GM18858 (cell line): ENCODE measurements at regions not wholly inside any gene's neighbourhood (a gene's known extent, or its start where the extent isn't known, plus 50 kb on each side); places are given as distances from the start of the nearest gene placed in this dataset.

Experiments
- ATAC-seq: cut with Tn5 transposase; IDR thresholded peaks from one replicate; pipeline ENCODE4 v1.9.1; 2021; ENCODE audit not compliant: unreplicated experiment

DNA sequence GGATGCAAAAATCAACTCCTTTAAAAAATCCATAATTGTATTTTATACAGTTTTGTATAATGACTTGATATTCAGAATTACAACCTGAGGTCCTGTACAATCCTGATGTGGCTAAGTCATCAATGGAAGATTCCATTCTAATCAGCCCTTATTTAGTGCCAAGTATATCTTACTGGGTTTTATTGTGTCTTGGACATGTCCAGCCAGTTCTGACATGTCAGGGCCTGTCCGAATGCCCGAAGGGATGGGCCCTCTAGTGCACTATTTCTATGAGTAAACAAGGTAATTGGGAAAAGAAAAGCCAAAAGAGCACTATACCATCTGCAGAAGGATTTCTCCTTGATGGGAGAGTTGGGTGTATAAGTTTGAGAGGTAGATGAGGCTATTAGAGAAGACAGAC, 412.9 kb downstream of the METTL15 start:
- no peak for ATAC-seq

DNA sequence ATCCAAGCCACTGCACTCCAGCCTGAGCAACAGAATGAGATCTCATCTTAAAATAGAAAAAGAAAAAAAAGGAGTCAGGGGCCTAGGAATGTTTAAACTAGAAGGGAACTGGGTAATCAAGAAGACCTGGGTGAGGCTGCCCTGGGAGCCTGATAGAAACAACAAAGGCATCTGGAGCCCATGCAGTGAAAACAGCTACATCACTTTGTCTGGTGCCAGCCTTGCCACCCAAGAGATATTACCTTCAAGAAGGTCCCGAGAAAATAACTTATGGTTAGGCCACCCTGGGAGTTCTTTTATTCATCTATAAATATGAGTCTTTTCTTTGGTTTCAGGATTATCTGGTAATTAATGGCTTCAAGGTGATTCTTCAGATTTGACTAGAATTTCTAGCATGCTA, 412.1 kb downstream of the METTL15 start:
- ATAC-seq = no peak

DNA sequence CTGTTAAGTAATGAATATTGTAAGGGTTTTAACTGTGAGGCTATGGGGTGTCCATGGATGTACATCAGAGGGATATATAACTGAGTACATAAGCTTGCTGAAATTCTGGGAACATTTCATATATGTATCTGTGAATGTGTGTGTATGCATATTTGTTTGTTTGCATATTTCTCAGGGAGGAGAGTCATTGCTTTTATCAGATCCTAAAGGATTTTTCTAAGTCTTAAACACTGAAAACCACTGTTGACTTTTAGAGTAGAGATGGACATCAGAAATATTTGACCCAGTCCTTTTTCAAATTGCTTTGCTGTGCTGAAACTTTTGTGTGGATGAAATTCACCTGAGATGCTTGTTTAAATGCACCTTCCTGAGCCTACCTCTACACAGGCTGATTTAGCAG, 410.6 kb downstream of the METTL15 start:
- ATAC-seq = no peak

DNA sequence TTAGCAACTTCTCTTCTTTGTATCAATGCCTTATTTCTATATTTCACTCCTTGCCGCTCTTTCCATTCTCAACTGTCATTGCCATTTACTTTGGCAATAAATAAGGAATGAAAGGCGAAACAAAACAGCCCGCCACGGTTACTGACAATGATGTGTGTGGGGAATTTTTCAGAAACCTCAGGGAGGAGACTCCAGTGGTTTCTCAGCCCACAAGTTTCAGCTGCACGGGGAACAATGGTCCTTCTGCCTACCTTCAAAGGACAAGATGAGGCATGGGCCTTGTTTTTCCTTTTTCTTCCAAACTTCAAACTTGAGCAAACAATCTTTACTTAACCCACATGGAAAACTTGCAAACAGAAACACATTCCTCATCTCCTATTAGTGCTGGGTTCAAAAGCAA, 409.4 kb downstream of the METTL15 start:
- ATAC-seq = no peak

DNA sequence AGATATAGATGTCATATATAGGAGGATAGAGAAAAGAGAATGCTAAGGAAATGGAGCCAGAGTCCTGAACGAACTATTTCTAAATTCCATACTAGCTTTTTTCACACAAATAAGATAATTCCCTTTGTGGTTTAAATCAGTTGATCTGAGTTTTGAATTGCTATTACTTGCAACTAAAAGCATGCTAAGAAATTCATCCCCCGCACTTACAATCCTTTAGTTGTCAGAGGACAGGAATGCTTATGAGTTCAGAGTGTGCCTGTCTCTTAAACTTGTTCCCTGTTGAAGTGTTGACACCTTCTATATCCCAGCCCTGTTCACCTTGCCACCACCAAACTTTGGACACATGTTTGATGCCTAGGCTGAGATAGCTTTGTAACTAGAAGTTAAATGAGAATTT, 406.2 kb downstream of the METTL15 start:
- ATAC-seq = no peak

DNA sequence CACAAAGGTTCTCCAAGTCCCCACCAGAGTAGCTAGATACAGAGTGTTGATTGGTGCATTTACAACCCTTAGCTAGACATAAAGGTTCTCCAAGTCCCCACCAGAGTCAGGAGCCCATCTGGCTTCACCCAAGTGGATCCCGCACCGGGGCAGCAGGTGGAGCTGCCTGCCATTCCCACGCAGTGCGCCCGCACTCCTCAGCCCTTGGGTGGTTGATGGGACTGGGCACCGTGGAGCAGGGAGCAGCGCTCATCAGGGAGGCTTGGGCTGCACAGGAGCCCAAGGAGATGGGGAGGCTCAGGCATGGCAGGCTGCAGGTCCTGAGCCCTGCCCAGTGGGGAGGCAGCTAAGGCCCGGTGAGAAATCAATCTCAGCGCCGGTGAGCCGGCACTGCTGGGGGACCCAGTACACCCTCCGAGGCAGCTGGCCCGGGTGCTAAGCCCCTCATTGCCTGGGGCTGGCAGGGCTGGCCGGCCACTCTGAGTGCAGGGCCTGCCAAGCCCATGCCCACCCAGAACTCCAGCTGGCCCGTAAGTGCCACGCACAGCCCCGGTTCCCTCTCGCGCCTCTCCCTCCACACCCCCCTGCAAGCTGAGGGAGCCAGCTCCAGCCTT, 404.1 kb downstream of the METTL15 start:
- ATAC-seq = no peak

DNA sequence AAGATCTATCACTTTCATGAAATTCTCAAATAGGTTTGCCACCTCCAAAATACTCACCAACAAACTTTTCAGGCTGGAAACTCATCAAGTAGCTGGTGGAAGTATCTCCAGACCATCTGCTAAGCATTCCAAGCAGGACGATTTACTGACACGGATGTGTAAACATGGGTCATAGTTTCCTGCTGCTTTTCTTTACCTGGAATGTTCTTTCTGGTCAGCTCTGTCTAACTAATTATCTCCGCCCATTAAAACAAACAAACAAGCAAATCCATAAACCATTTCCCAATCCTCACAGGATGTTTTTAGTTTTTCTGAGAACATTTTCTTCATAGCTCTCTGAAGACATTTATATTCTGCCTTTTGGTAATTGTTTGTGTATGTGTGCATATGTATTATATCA, 397.0 kb downstream of the METTL15 start:
- ATAC-seq = no peak

DNA sequence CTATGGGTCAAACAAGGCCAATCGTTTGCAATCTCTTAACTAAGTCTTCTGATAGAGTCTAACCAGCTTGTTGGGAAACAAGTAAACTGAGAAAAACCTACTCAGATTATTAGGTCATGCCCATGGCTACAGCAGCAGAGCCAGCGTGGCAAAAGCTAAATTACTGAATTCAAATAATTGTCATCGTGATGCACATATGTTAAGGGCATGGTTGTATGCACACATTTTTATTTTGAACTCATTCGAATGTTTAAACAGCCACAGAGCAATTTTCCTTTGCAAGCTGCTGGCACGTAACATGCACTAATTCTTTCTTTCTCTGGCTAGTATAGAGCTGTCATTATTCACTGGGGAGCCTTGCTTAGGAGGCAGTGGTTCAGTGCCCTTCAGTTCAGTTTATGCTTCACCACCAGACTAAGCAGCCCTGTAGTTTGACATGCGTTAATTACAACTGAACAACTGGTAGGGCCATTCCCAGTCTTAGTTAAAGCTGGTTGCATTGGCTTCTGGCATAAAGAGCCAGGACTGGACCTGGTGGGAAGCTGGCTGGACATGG, 396.4 kb downstream of the METTL15 start:
- no peak for ATAC-seq

DNA sequence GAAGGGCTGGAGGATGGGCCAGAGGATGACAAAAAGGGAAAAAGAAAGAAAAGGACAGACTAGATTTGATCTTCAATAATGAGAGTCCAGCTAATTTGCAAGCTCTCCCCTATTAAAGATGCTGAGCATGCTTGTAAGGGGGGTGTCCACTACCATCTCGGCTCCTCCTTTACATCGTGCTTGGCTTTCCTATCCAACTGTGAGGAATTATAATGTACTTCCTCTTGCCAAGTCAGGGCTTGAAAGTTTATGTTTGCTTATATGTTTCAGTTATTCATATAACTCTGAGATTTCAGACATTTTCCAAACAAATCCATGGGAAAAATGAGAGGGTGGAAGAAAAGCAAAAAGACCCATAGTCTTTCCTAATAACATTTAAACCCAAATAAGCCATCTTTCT, 387.1 kb downstream of the METTL15 start:
- no peak for ATAC-seq

DNA sequence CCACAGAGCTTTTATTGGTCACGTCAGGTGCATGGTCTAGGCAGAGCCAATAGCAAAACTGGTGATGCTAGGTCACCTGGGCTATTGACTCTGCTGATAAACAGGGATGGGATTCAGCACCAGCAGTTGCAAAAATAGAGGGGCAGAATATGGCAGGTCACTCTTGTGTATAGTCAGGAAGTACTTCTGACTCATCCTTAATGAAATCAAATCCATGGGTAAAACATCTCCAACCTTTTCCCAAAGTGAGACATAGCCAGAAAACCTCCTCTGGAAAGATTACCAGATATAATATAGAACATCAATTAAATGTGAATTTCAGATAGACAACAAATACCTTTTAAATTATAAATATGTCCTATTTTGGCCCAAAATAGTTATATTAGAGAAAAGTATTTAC, 383.2 kb downstream of the METTL15 start:
- no peak for ATAC-seq

DNA sequence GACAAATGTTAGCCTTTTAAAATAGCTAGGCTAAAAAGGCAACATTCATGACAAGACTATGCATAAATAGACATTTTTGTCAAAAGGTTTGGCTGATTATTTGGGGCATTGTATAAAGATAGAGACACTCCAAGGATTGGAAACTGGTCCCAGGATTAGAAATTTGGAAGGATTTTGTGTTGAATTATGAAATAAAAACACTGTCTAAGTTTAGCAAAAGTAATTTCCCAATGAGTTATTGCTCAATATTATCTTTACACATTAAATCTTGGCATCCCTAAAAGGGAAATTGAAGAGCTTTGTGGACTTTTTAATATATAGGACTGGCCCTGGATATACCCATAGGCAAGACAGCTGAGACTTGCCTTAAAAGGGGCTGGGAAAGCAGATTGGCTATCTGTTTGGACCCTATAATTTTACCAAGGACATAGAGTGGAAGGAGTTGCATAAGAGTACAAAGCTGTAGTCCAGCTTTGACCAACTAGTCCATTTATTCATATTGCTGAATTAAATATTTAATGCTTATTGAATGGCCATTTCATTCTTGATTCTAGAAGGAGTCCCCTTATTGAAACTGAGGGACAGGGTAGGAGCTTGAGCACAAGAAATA, 382.7 kb downstream of the METTL15 start:
- ATAC-seq = no peak

DNA sequence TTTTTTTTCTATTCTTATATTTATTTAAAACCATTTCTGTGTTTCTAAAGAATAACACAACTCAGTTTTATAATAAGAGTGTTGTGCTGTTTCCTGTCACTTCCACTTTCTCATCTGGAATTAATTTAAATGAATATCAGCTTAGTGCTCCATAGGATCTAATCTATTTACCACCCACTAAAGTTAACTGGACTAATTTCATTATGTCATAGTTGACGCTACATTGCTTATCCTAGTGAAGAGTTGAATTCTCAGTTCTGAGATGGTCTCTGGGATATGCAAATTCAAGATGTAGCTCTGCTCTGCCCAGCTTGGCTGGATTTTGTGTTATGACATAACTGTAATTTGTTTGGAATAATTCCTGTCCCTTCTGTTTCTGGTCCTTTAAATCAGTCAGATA, 380.1 kb downstream of the METTL15 start:
- ATAC-seq = no peak

DNA sequence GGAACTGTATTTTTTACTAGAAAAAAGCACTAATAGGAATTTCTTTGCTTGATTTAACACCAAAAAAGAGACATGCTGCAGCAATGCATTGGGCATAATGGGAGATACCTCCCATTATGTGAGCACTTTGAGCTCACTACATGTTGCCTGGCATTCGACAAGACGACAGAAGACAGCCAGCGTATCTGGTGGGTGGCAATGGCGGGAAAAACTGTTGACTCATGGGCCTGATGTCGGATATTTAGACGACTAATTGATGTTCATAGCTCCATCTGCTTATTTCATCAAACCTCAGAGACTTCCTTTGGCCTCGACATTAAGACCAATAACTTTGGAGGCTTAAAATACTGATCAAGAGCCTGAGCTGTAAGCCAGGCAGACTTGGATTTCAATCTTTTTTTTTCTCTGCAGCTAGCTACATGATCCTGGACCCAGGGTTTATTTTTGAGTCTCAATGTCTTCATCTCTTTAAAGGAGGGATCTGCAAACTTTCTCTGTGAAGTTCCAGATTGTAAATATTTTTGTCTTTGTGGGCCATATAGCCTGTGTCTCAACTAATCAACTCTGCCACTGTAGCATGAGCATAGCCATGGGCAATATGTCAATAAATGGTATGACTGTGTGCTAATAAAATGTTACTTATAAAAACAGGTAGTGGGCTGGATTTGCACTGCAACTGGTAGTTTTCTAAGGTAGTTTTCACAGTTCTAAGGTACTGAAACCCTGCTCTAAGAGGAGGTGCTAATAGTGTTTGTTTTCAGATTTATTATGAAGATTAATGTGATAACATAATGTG, 375.1 kb downstream of the METTL15 start:
- no peak for ATAC-seq

DNA sequence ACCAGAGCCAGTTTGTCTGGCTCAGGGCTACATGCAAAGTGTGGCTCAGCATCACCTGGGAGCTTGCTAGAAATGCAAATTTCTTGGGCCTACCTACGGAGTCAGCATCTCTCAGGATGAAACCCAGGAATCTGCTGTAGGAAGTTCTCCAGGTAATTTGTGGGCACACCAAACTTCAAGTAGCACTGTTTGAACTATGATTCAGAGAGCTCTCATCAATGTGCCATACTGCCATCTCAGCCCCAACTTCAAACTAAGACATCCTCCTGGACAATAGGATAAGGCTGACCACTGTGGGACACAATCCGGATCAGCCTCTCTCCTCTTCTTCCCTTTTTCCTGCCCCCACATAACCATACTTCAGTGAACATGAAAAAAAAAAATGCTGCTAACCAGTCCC, 374.5 kb downstream of the METTL15 start:
- ATAC-seq = no peak

DNA sequence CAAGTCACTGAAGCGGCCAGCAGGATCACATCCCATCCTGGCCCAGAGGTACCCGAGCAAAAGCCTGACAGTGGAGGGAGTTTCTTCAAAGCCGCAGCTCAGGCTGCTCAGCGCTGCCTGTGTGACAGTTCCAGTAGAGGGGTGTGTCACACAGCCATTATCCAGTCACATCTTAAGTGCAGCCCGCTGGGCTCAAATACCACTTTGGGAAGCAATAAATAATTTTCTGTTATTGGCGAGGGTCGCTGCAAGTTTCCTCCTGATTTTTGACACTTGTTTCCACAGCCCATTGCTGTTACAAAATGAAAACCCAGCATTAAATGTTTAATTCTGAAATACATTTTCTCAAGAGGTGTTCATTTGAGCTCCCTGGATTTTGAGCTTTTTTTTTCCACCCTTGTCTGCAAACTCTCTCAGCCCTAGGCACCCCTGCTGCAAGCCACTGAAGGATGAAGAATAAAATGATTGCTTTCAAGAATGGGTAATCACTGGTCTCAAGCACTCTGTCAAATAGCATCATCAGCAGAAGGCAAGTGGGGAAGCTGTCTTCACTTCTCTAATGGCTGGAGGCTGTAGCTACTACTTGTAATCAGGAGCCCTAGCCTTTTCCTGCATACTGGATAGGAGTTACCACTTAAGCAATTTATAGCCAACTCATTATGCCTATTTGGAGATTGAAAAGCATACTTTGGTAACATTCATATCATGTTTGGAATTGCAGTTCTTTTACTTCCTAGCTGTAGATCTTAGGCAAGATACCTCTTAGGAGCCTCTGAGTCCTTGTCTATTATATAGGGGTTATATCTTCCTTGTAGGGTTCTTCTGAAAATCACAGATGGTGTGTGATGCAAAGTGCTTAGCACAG, 373.7 kb downstream of the METTL15 start:
- ATAC-seq = no peak

DNA sequence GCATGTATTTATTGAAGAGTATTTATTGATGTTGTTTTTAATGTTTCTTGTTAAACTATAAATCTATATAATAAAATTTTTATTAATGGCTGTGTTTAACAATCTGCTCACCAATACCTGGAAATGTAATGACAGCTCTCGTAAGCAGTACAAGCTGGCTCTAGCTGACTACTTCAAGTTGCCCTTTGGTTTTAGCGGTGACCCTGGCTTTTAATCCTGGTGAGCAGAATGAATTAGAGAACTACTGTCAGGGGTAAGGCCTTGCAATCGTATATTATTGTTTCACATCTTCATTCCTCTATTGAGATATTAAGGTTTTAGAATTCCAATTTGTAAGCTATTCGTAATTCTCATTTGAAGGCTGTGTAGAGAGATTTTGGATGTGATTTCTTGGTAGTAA, 372.2 kb downstream of the METTL15 start:
- no peak for ATAC-seq

DNA sequence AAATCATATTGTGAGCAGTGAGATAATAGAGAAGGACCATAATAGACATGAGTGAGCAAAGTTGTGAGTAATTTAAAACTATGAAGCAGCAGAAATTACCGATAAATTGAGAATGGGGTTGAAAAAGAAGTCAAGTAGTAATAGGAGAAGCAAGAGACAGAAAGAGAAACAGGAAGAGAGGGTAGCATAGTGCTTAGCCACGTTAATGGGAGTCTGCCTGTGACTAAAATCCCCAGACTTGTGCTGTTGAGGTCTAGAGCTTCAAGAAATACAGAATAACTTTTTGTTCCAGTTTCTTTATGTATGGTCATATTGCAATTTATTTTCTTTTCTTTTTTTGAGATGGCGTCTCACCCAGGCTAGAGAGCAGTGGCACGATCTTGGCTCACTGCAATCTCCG, 368.7 kb downstream of the METTL15 start:
- no peak for ATAC-seq

DNA sequence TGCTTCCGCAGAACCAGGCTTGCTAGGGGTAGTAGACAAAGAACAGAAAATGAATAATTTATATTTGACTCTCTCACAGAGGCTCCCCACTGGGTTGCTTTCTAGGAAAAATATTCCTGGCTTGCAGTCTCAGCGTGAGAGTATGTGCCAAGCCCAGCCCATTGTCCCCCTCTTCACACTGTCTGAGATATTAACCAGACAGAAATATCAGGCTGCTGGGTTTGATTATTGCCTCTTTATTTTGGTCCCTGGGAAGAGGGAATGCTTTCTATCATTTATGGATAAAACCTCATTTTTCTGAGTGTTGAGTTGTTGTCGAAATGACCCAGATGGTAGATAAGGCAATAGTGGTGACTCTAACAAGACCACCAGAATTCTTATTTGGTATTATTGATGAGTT, 367.9 kb downstream of the METTL15 start:
- ATAC-seq = no peak

DNA sequence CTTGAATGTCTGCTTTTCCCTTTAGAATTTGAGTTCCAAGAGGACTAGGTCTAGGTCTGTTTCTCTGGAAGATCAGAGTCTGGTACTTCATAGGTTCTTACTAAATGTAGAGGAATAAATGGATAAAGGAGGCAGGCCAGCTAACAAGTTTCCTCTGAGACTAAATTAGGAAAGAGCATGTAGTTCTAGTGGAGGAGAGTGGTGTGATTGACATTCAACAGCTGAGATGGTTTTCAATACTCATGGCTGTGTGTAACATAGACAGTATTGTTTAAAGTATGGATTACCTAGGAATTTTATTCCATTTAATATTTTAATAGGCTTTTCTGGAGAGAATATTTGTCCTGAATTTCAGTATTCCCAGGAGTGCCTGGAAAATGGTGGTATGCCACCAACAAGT, 364.7 kb downstream of the METTL15 start:
- no peak for ATAC-seq

DNA sequence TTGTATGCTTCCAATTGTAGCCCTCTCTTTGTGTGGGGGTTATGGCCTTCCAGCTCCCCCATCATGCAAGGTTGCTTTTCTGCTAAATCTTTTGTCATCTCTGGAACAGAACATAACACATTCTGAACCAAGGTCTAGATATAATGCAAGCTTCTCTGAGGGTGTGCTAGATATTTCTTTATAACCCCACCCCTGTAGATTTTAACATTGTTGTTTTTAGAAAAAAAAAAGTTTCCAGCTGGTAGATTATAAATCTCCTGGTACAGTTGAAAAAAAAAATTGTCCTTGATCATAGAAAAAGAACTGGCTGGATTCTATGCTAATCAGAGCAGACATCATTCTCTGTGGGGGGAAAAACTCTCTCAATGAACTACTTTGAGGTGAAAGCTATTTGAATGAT, 363.3 kb downstream of the METTL15 start:
- ATAC-seq = no peak

DNA sequence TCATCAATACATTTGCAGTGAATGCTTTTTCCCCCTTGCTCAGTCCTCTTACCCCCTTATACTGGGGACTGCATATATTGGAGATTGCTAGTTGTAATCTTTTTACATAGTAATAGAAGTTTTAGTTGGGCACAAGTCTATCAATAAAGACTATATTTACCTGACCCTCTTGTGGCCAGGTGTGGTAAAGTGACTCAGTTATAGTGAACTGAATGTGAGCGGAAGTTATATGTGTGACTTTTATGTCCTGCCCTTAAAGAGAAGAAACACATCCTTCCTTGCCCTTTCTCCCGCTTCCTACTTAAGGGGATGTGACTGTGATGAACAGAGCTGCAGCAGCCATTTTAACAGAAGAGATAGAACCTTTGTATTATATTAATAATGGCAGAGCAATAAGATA, 362.0 kb downstream of the METTL15 start:
- ATAC-seq = no peak
